ENCODE measurements at regions not wholly inside any gene's neighbourhood (a gene's known extent, or its start where the extent isn't known, plus 50 kb on each side); places are given as distances from the start of the nearest gene placed in this dataset.

- Mint-ChIP-seq H3K27me3 (ENCODE audit: low read depth) (peaks cover 5% of the 10 kb centered on the region), H3K9me3 (no peaks in the 10 kb centered on the region), H3K4me1 (no peaks in the 10 kb centered on the region), H3K36me3 (ENCODE audit: low read depth) (no peaks in the 10 kb centered on the region), H3K27ac (no peak overlapping the region), H3K4me3 (no peak overlapping the region)
- TF ChIP-seq CTCF (IDR thresholded peaks at IDR 0.05; ENCODE audit: unreplicated experiment in 3 of 3) = no peak
These were observed 686.5 kb upstream of the ARGLU1 start for GRCh38 chr13:107254392-107254791.

GRCh38 chr13:107252428-107252827 lies 684.5 kb upstream of the ARGLU1 start:
- TF ChIP-seq CTCF (IDR thresholded peaks at IDR 0.05; ENCODE audit: unreplicated experiment in 3 of 3) = no peak
- no peaks in the 10 kb centered on the region for H3K36me3 Mint-ChIP-seq (ENCODE audit: low read depth)
- H3K9me3 Mint-ChIP-seq = no peaks in the 10 kb centered on the region
- no peak overlapping the region for H3K4me3 Mint-ChIP-seq
- H3K27me3 Mint-ChIP-seq (ENCODE audit: low read depth) = peaks cover 5% of the 10 kb centered on the region
- no peaks in the 10 kb centered on the region for H3K4me1 Mint-ChIP-seq
- H3K27ac Mint-ChIP-seq = no peak overlapping the region

- Mint-ChIP-seq H3K4me1 (no peaks in the 10 kb centered on the region), H3K36me3 (ENCODE audit: low read depth) (no peaks in the 10 kb centered on the region), H3K9me3 (no peaks in the 10 kb centered on the region), H3K27me3 (ENCODE audit: low read depth) (peaks cover 3% of the 10 kb centered on the region), H3K27ac (no peak overlapping the region), H3K4me3 (no peak overlapping the region)
- no peak for TF ChIP-seq CTCF (IDR thresholded peaks at IDR 0.05; ENCODE audit: unreplicated experiment in 3 of 3)
These were observed 684.1 kb upstream of the ARGLU1 start for GRCh38 chr13:107252021-107252420.

- no peaks in the 10 kb centered on the region for H3K27me3 Mint-ChIP-seq (ENCODE audit: low read depth)
- no peak overlapping the region for H3K27ac Mint-ChIP-seq
- H3K4me1 Mint-ChIP-seq = no peaks in the 10 kb centered on the region
- H3K36me3 Mint-ChIP-seq (ENCODE audit: low read depth) = no peaks in the 10 kb centered on the region
- no peak overlapping the region for H3K4me3 Mint-ChIP-seq
- H3K9me3 Mint-ChIP-seq = no peaks in the 10 kb centered on the region
- no peak for TF ChIP-seq CTCF (IDR thresholded peaks at IDR 0.05; ENCODE audit: unreplicated experiment in 3 of 3)
These were observed 683.4 kb upstream of the ARGLU1 start for GRCh38 chr13:107251341-107251740.

- no peak for TF ChIP-seq CTCF (IDR thresholded peaks at IDR 0.05; ENCODE audit: unreplicated experiment in 3 of 3)
- Mint-ChIP-seq H3K27me3 (ENCODE audit: low read depth) (no peaks in the 10 kb centered on the region), H3K9me3 (no peaks in the 10 kb centered on the region), H3K4me1 (no peaks in the 10 kb centered on the region), H3K27ac (no peak overlapping the region), H3K4me3 (no peak overlapping the region), H3K36me3 (ENCODE audit: low read depth) (no peaks in the 10 kb centered on the region)
These were observed 682.7 kb upstream of the ARGLU1 start for GRCh38 chr13:107250628-107251027.

GRCh38 chr13:107244241-107244640 lies 676.3 kb upstream of the ARGLU1 start:
- Mint-ChIP-seq H3K4me1 (no peaks in the 10 kb centered on the region), H3K9me3 (no peaks in the 10 kb centered on the region), H3K27me3 (ENCODE audit: low read depth) (no peaks in the 10 kb centered on the region), H3K36me3 (ENCODE audit: low read depth) (no peaks in the 10 kb centered on the region), H3K27ac (no peak overlapping the region), H3K4me3 (no peak overlapping the region)
- no peak for TF ChIP-seq CTCF (IDR thresholded peaks at IDR 0.05; ENCODE audit: unreplicated experiment in 3 of 3)
